ENCODE measurements at regions not wholly inside any gene's neighbourhood (a gene's known extent, or its start where the extent isn't known, plus 50 kb on each side); places are given as distances from the start of the nearest gene placed in this dataset.
"Not testable (repeated sequence)": the region's sequence is repeated elsewhere in the genome, so short reads cannot be mapped to it uniquely, and the experiment has no call there.

GRCh38 chr13:21263909-21264308 lies 87.5 kb downstream of the MRPL57 start:
- DNase-seq, result not testable (repeated sequence)

DNA sequence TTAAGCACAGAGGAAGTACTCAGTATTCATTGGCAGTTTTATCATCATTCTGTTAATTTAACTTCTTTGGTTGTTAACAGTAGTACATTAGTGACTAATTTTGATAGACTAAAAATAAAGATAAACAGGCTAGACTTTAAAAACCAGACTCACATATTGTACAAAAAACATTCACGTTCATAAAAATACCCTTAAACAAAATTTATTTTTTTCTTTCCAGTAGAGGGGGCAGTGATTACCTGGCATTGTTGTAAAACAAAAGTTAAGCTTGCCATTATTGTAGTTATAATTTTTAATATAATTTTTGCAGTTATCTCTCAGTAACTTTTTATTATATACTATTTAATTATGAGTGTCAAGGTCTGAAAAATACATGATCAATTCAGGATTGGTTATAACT lies 92.0 kb downstream of the MRPL57 start:
- not testable (repeated sequence) for DNase-seq

DNA sequence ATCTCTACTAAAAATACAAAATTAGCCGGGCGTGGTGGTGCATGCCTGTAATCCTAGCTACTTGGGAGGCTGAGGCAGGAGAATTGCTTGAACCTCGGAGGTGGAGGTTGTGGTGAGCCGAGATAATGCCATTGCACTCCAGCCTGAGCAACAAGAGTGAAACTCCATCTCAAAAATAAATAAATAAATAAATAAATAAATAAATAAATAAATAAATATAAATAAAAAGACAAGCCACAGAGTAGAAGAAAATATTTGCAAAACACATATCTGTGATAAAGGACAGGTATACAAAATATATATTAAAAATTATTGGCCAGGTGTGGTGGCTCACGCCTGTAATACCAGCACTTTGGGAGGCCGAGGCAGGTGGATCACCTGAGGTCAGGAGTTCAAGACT lies 96.0 kb downstream of the MRPL57 start:
- DNase-seq, result not testable (repeated sequence)

- not testable (repeated sequence) for DNase-seq
Observed at GRCh38 chr13:21274457-21274856, 98.0 kb downstream of the MRPL57 start.

DNA sequence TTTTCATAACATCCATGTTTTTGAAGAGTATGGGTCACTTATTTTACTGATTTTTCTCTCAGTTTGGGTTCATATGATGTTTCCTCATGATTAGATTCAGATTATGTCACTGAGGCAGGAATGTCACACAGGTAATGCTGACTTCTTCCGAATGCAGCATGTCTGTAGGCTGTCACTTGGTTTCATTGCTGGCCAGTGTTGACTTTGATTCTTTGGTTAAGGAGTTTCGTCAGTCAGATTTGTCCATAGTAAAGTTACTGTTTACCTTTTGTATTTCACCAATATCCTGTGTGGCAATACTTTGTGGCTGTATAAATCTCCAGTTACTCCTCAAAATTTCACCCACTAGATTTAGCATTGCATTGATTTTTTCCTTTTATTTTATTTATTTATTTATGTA lies 105.6 kb downstream of the MRPL57 start:
- no peak for DNase-seq

GRCh38 chr13:21287331-21287907 lies 111.0 kb downstream of the MRPL57 start:
- no peak for DNase-seq

DNA sequence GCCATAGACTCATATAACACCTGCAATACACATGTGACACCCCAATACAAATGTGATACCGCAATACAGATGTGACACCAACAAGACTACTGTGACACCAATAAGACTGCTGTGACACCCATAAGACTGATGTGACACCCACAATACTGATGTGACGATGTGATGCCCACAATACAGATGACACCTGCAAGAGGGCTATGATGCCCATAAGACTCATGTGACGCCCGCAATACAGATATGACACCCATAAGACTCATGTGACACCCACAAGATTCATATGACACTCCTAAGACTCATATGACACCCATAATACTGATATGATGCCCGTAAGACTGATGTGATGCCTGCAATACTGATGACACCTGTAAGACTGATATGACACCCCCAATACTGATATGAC lies 113.0 kb downstream of the MRPL57 start:
- no peak for DNase-seq

GRCh38 chr13:21290442-21291002 lies 114.1 kb downstream of the MRPL57 start:
- DNase-seq, result not testable (repeated sequence)

DNA sequence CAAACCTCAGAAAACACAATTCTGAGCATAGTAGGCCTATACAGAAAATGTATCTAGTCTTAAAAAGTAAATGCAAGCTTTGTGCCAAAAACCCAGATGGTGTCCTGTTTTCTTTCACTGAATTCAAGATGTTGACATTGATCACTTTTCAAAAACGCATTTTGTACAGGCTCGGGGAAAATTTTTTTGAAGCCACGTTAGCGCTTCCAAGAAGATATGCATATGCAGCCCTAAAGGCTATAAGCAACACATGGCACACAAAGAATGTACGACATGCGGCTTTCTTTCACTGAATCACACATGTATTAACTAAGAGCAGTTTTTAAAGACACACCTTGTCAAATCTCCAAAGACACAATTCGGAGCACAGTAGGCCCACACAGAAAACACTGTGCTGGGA lies 115.4 kb downstream of the MRPL57 start:
- no peak for DNase-seq

- DNase-seq, result peak; percentile 49
Observed at GRCh38 chr13:21296991-21297390, 120.5 kb downstream of the MRPL57 start.

DNA sequence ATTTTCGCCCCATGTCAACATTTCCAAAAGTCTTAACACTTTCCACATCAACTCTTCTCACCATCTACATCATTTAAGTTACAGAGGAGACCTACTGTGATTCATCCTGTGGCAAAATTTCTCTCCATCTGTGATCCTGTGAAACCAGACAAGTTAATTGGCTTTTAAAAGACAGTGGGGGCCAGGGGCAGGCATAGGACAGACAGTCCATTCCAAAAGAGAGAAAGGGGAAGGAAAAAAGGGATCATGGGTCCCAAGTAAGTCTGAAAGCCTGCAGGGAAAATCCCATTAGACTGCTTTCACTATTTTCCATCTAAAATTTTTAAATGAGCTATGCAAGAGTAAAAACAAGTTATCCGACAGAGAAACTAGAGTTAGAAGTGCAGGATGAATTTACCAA lies 121.0 kb downstream of the MRPL57 start:
- peak; percentile 26 for DNase-seq

DNA sequence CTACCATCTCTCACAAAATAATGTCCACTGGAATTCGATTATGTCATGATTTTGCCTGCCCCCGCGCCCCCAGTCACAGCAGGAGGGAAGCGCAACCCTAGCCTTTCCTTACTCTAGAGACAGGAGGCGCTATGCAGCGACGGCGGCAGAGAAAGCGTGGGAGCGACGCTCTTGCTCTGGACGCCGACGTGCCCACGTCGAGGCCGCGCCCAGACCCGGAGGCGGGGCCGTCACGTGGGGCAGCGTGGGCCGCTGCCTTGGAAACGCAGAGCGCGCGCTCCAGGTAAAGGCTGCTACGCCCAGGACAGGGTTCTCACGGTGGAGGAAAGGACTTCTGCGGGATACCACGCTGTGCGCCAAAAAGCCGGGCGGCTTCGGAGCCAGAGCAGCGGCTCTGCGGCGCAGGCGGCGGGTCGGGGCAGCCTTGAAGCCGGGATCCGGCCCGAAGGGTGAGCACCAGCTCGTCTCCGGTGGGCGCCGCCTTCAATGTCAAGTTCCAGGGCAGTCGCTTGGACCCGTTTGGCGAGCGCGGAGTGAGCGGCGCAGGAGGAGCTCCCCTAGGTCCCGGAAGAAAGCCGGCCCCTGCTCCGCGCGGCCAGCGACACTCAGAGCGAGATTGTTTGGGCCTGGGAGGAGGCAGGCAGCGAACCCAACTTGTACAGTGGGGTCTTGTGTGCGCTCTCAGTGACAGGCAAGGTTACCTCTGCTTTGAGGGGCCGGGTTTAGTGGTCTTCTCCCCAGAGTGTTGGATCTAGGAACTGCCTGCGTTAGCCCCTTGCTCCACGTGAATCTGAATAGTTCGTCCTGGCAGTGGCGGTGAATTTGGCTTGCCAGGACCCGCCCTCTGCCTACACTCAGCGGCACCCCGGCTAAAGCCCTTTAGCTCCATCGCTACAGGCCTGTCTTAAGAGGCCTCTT lies 121.7 kb downstream of the MRPL57 start:
- peak; percentile 92 for DNase-seq

DNA sequence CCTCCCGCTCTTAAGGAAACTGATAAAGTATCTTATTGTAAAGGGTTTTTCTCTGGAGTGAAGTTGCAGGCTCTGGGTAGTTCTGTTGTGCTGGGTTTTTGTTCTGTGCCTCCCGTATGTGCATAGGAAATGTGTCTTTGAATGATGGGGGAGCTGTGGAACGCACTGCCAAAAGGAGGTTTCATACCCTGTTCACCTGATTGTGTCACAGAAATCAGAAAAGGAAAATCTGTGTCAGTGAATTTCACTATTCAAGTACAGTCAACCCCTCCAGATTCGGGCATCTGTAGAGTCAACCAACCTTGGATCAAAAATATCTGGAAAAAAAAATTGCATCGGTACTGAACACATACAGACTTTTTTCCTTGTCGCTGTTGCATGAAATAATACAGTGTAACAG lies 127.8 kb downstream of the MRPL57 start:
- DNase-seq, result no peak

- DNase-seq, result not testable (repeated sequence)
Observed at GRCh38 chr13:21306300-21307073, 130.0 kb downstream of the MRPL57 start.

DNA sequence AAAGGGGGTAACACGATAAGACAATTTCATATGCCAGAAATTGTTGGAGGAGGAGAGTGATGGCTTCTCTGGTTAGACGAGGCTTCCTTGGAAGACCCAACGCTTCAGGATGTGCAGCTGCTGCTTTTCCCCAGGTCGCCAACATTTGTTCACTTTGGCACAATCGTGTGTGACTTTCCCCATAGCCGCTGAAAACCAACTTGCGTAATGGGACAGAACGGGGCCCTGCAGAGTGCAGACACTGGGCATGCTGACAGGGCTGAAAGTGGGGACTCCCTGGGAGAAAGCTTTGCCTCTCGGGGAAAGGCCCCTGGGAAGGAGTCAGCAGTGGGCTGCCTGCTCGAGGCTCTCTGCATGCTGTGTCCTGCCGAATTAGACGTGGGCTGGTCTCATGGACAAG lies 130.7 kb downstream of the MRPL57 start:
- not testable (repeated sequence) for DNase-seq

- no peak for DNase-seq
Observed at GRCh38 chr13:21308906-21309305, 132.4 kb downstream of the MRPL57 start.

DNA sequence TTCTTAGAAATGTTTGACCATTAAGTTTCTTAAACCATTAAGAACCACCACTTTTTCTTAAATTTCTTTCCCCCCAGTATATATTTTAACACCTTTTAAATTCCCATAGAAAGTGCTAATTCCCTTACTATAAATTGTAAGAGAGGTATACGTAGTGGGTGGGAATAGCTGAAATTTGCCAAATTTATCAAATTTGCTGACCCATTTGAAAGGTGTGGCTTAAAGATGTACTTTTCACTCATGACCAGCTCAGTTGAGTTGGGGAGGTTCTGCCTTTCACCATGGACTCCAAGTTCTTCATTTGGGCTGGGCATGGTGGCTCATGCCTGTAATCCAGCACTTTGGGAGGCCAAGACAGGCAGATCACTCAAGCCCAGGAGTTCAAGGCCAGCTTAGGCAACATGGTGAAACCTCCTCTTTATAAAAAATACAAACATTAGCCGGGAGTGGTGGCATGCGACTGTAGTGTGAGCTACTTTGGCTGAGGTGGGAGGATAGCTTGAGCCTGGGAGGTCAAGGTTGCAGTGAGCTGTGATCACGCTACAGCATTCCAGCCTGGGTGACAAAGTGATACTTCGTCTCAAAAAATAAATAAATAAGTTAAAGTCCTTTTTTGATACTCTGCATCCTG lies 133.2 kb downstream of the MRPL57 start:
- DNase-seq, result no peak

DNA sequence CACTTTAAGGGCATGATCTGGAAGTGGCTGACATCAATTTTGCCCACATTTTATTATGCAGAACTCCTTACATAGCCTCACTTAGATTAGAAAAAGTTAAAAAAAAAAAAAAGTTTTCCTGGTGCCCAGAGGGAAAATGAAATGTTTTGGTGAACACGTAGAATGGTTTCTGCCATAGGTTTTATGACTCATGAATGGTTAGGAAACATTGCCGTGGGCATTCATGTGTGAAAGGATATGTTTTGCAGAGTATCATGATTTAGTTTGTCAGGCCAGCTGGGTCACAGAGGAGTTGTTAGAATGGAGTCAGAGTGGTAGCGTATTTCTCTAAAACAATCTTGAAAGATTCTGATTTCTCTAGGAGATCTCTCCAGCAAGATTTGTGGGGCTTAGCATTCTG lies 133.8 kb downstream of the MRPL57 start:
- DNase-seq, result no peak

DNA sequence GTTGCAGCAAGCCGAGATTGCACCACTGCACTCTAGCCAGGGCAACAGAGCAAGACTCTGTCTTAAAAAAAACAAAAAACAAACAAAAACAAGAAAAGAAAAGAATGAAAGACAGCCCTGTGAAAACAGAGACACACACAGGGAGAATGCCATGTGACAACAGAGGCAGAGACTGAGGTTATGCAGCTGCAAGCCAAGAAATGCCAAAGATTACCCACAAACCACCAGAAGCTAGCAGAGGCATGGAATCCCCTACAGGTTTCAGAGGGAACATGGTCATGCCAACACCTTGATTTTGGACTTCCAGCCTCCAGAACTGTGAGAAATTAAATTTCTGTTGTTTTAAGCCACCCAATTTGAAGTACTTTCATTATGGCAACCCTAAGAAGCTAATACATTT lies 138.5 kb downstream of the MRPL57 start:
- DNase-seq, result not testable (repeated sequence)

DNA sequence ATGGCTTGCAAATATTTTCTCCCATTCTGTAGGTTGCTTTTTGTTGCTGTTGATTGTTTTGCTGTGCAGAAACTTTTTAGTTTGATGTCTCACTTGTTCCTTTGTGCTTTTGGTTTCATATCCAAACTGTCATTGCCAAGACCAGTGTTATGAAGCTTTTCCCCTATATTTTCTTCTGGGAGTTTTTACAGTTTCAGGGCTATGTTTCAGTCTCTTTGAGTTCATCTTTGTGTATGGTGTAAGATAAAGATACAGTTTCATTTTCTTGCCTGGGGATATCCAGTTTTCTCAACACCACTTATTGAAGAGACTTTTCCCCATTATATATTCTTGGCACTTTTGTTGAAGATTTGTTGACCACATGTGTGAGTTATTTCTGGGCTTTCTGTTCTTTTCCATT lies 139.9 kb downstream of the MRPL57 start:
- peak; percentile 62 for DNase-seq

GRCh38 chr13:21318891-21319532 lies 140.1 kb downstream of the ZDHHC20 start:
- no peak for DNase-seq

All from suppressor macrophage treated with lipopolysaccharide for 4 hours (primary cell).